Pancreas (tissue), 10 donors: ENCODE measurements at regions not wholly inside any gene's neighbourhood (a gene's known extent, or its start where the extent isn't known, plus 50 kb on each side); places are given as distances from the start of the nearest gene placed in this dataset.

Source experiments
- ATAC-seq, 4 donors: fragments of 200-7000 bp; cut with Tn5 transposase; one replicate each; pipeline versions ENCODE4 v1.8.0 to v1.9.1; 2020; ENCODE audit warnings: mild to moderate bottlenecking in 4 of 4, moderate library complexity in 4 of 4
- DNase-seq, 6 donors: peaks; one replicate each; pipeline ENCODE4 v3.0.0-alpha.2; 2020
- FAIRE-seq: peaks from 2 replicates; lab custom pipeline; 2012; peaks lifted over from hg19 to GRCh38; lab: Jason Lieb, UNC
- H3K27ac ChIP-seq, 4 donors: fragments of 200-600 bp; sonication (generic); 1 replicate in 3 of 4; 2 replicates in 1 of 4; pipeline versions ENCODE4 v1.5.0 to v1.8.0; 2020
- H3K27me3 ChIP-seq, 4 donors: fragments of 200-600 bp; one replicate each; pipeline ENCODE4 v1.8.0; 2021
- H3K36me3 ChIP-seq, 3 donors: fragments of 200-600 bp; sonication (generic) in 1 of 3; one replicate each; pipeline versions ENCODE4 v1.5.0 to v1.8.0; 2020 to 2021
- H3K4me1 ChIP-seq, 3 donors: fragments of 200-600 bp; one replicate each; pipeline ENCODE4 v1.8.0; 2021
- H3K4me3 ChIP-seq, 4 donors: fragments of 200-600 bp; sonication (generic) in 2 of 4; one replicate each; pipeline versions ENCODE4 v1.5.0 to v1.8.0; 2020 to 2021
- H3K9me3 ChIP-seq, 4 donors: fragments of 200-600 bp; one replicate each; pipeline ENCODE4 v1.8.0; 2021
- CTCF ChIP-seq, 4 donors: fragments of 200-600 bp; sonication (generic) in 3 of 4; IDR thresholded peaks; one replicate each; pipeline versions ENCODE4 v1.5.0 to v1.8.0; 2021; ENCODE audit warnings: antibody characterized with exemption in 4 of 4
- WGBS, 2 donors: extraction: QIAGEN DNeasy Blood & Tissue Kit; methylation state at CpG; one replicate each; pipeline ENCODE4 v1.1.7; 2013; 5-methylcytosine and 5-hydroxymethylcytosine counted together
- intact Hi-C, 3 donors: fragments of 100-400 bp; cut with DNase I; formaldehyde crosslinking; loops; one replicate each; pipeline versions ENCODE4 v1.11.1 to v1.14.2; 2022
- donor health status: healthy with polysubstance abuse.
- donor health status: DM: no; HTN: no; CAD: no; lungs with moderate emphysema.
- donor health status: DM: no; HTN: no; CAD: no.
- donor health status: control.
- donor health status: control.
- donor health status: Bipolar disorder and iron deficiency.
- donor health status: DM: yes; HTN: yes; CAD: no.
- donor health status: DM: no; HTN: no; CAD: no.
- donor health status: DM: no; HTN: no; CAD: no.
- donor health status: DM: yes; HTN: yes; CAD: no.

GRCh38 chr1:193411714-193412113 is 225.3 kb upstream of the B3GALT2 start:
- H3K36me3 ChIP-seq: no peaks in the 10 kb centered on the region
- no peak overlapping the region for H3K27ac ChIP-seq
- 67 to 69% methylated on average over 5 of the region's 5 CpGs for WGBS, 2 donors
- H3K27me3 ChIP-seq: no peaks in the 10 kb centered on the region
- intact Hi-C loops: no loop called here
- H3K4me3 ChIP-seq: no peak overlapping the region
- peak; percentile 34 for FAIRE-seq
- H3K4me1 ChIP-seq: peaks cover 3 to 28% (median 22%) of the 10 kb centered on the region in 3 donors
- DNase-seq: no peak
- TF ChIP-seq CTCF (IDR thresholded peaks at IDR 0.05): no peak
- no peak for ATAC-seq
- no peaks in the 10 kb centered on the region for H3K9me3 ChIP-seq

GRCh38 chr1:193411215-193411614 is 224.8 kb upstream of the B3GALT2 start:
- DNase-seq: no peak
- Histone ChIP-seq H3K4me3 (no peak overlapping the region), H3K27ac (no peak overlapping the region), H3K27me3 (no peaks in the 10 kb centered on the region), H3K4me1 (peaks cover 3 to 33% (median 27%) of the 10 kb centered on the region in 3 donors), H3K9me3 (no peaks in the 10 kb centered on the region), H3K36me3 (no peaks in the 10 kb centered on the region)
- FAIRE-seq: no peak
- ATAC-seq: no peak
- intact Hi-C loops: no loop called here
- TF ChIP-seq CTCF (IDR thresholded peaks at IDR 0.05): no peak
- WGBS, 2 donors: 74 to 81% methylated on average over 2 of the region's 2 CpGs

GRCh38 chr1:193408782-193409293 is 222.4 kb upstream of the B3GALT2 start:
- Histone ChIP-seq H3K27ac (peak overlapping the region in 3 of 4 donors; percentile 30 to 79 (median 77)), H3K4me3 (peak overlapping the region in 1 of 4 donors; percentile 32)
- peak; percentile 77 to 87 (median 84) for ATAC-seq

GRCh38 chr1:193406901-193407300 is 220.5 kb upstream of the B3GALT2 start:
- H3K27ac ChIP-seq: peak overlapping the region in 1 of 4 donors; percentile 4
- no peaks in the 10 kb centered on the region for H3K27me3 ChIP-seq
- TF ChIP-seq CTCF (IDR thresholded peaks at IDR 0.05): peak; percentile 34 to 69 (median 54)
- no peaks in the 10 kb centered on the region for H3K9me3 ChIP-seq
- DNase-seq: peak in 1 of 6 donors; percentile 17
- peaks cover 18 to 54% (median 45%) of the 10 kb centered on the region in 3 donors for H3K4me1 ChIP-seq
- no peak overlapping the region for H3K4me3 ChIP-seq
- H3K36me3 ChIP-seq: no peaks in the 10 kb centered on the region
- FAIRE-seq: peak; percentile 90
- 1% methylated on average over 4 of the region's 4 CpGs for WGBS, 2 donors
- intact Hi-C loops: no loop called here
- ATAC-seq: peak; percentile 51 to 67 (median 59)

More at GRCh38 chr1:193408782-193409293, 222.4 kb upstream of the B3GALT2 start:
- intact Hi-C loops: no loop called here
- no peak for TF ChIP-seq CTCF (IDR thresholded peaks at IDR 0.05)
- WGBS, 2 donors: 6 to 7% methylated on average over 9 of the region's 9 CpGs
- H3K4me1 ChIP-seq: peaks cover 3 to 36% (median 27%) of the 10 kb centered on the region in 3 donors
- no peaks in the 10 kb centered on the region for H3K27me3 ChIP-seq
- DNase-seq: peak; percentile 85 to 94 (median 88)
- no peaks in the 10 kb centered on the region for H3K9me3 ChIP-seq
- FAIRE-seq: no peak
- no peaks in the 10 kb centered on the region for H3K36me3 ChIP-seq

GRCh38 chr1:193404236-193404635 is 217.8 kb upstream of the B3GALT2 start:
- 100% methylated on average over 2 of the region's 2 CpGs for WGBS, 2 donors
- no peaks in the 10 kb centered on the region for H3K27me3 ChIP-seq
- H3K9me3 ChIP-seq: no peaks in the 10 kb centered on the region
- intact Hi-C loops: no loop called here
- ATAC-seq (no peak), DNase-seq (no peak), FAIRE-seq (no peak)
- H3K36me3 ChIP-seq: no peaks in the 10 kb centered on the region
- peaks cover 18 to 46% (median 40%) of the 10 kb centered on the region in 3 donors for H3K4me1 ChIP-seq
- no peak overlapping the region for H3K27ac ChIP-seq
- no peak overlapping the region for H3K4me3 ChIP-seq
- TF ChIP-seq CTCF (IDR thresholded peaks at IDR 0.05): no peak
